Vagina (tissue), 2 donors: ENCODE measurements at regions not wholly inside any gene's neighbourhood (a gene's known extent, or its start where the extent isn't known, plus 50 kb on each side); places are given as distances from the start of the nearest gene placed in this dataset.

Experiments used
- CTCF ChIP-seq, 3 experiments: fragments of 450-650 bp in 2 of 3; fragments of 200-600 bp in 1 of 3; sonication (generic) in 1 of 3; IDR thresholded peaks; one replicate each; pipeline ENCODE4 v1.5.1; 2017 to 2019; ENCODE audit warnings: antibody characterized with exemption in 3 of 3, mild to moderate bottlenecking in 2 of 3, moderate library complexity in 2 of 3
- POLR2A ChIP-seq, 2 donors: fragments of 450-650 bp; IDR thresholded peaks; one replicate each; pipeline ENCODE4 v1.6.1; 2017; ENCODE audit warnings: antibody characterized with exemption in 2 of 2, mild to moderate bottlenecking in 2 of 2, moderate library complexity in 2 of 2

GRCh38 chr4:175386776-175387507, 425.1 kb downstream of the GPM6A start:
- TF ChIP-seq CTCF (IDR thresholded peaks at IDR 0.05) (no peak), POLR2A (IDR thresholded peaks at IDR 0.05) (no peak)
